NT2/D1 (cell line): ENCODE measurements at regions not wholly inside any gene's neighbourhood (a gene's known extent, or its start where the extent isn't known, plus 50 kb on each side); places are given as distances from the start of the nearest gene placed in this dataset.

ENCODE experiments used
- DNase-seq: peaks from one replicate; pipeline ENCODE4 v3.0.0-alpha.2; 2011; ENCODE audit warnings: low read depth, low spot score
- H3K27me3 ChIP-seq: 2 replicates; pipeline ENCODE4 v1.6.0; 2011; ENCODE audit warnings: mild to moderate bottlenecking; ENCODE audit not compliant: insufficient read length, insufficient read depth
- H3K36me3 ChIP-seq: 2 replicates; pipeline ENCODE4 v1.6.1; 2011; ENCODE audit warnings: mild to moderate bottlenecking, low read length, mixed read lengths; ENCODE audit not compliant: insufficient read depth, insufficient read length
- H3K4me1 ChIP-seq: 2 replicates; pipeline ENCODE4 v1.5.1; 2011; ENCODE audit not compliant: insufficient read depth, insufficient read length
- H3K4me3 ChIP-seq: 2 replicates; pipeline ENCODE4 v1.5.1; 2011; ENCODE audit warnings: low read depth; ENCODE audit not compliant: insufficient read length
- H3K9ac ChIP-seq: 2 replicates; pipeline ENCODE4 v1.6.0; 2011; ENCODE audit warnings: low read depth; ENCODE audit not compliant: insufficient read length
- H3K9me3 ChIP-seq: 2 replicates; pipeline ENCODE4 v1.5.1; 2011; ENCODE audit warnings: mild to moderate bottlenecking, low read length; ENCODE audit not compliant: insufficient read depth
- SUZ12 ChIP-seq: IDR thresholded peaks from 2 replicates; pipeline ENCODE4 v1.6.1; 2011; ENCODE audit not compliant: insufficient read length, insufficient read depth; ENCODE audit errors: extremely low read depth
- YY1 ChIP-seq: IDR thresholded peaks from 2 replicates; pipeline ENCODE4 v1.6.1; 2011; ENCODE audit not compliant: insufficient read length, insufficient read depth
- ZNF274 ChIP-seq: IDR thresholded peaks from 2 replicates; pipeline ENCODE4 v1.6.1; 2011; ENCODE audit warnings: mild to moderate bottlenecking, low read depth, low read length

- DNase-seq = no peak
- Histone ChIP-seq H3K27me3 (no peaks in the 10 kb centered on the region), H3K4me1 (no peaks in the 10 kb centered on the region), H3K36me3 (no peaks in the 10 kb centered on the region), H3K4me3 (no peak overlapping the region), H3K9me3 (no peaks in the 10 kb centered on the region), H3K9ac (no peak overlapping the region)
- TF ChIP-seq YY1 (no peak), ZNF274 (no peak), SUZ12 (no peak)
Measured at GRCh38 chr4:152089584-152089983, 328.8 kb upstream of the GATB start.

GRCh38 chr4:152087335-152087734 is 326.5 kb upstream of the GATB start:
- no peaks in the 10 kb centered on the region for H3K27me3 ChIP-seq
- no peaks in the 10 kb centered on the region for H3K9me3 ChIP-seq
- H3K4me1 ChIP-seq = no peaks in the 10 kb centered on the region
- TF ChIP-seq ZNF274 = no peak
- no peak for TF ChIP-seq SUZ12
- TF ChIP-seq YY1 = no peak
- no peaks in the 10 kb centered on the region for H3K36me3 ChIP-seq
- H3K4me3 ChIP-seq = no peak overlapping the region
- no peak for DNase-seq
- no peak overlapping the region for H3K9ac ChIP-seq

- no peak for DNase-seq
- H3K4me1 ChIP-seq = no peaks in the 10 kb centered on the region
- no peak overlapping the region for H3K4me3 ChIP-seq
- no peaks in the 10 kb centered on the region for H3K9me3 ChIP-seq
- H3K36me3 ChIP-seq = no peaks in the 10 kb centered on the region
- H3K9ac ChIP-seq = no peak overlapping the region
- no peaks in the 10 kb centered on the region for H3K27me3 ChIP-seq
- TF ChIP-seq SUZ12 (no peak), ZNF274 (no peak), YY1 (no peak)
Measured at GRCh38 chr4:152085657-152086056, 324.9 kb upstream of the GATB start.

GRCh38 chr4:152083338-152083737 is 322.5 kb upstream of the GATB start:
- no peaks in the 10 kb centered on the region for H3K9me3 ChIP-seq
- H3K4me3 ChIP-seq = no peak overlapping the region
- no peak for DNase-seq
- no peaks in the 10 kb centered on the region for H3K4me1 ChIP-seq
- H3K9ac ChIP-seq = no peak overlapping the region
- no peak for TF ChIP-seq SUZ12
- no peak for TF ChIP-seq ZNF274
- no peak for TF ChIP-seq YY1
- no peaks in the 10 kb centered on the region for H3K36me3 ChIP-seq
- H3K27me3 ChIP-seq = no peaks in the 10 kb centered on the region

- H3K9ac ChIP-seq = no peak overlapping the region
- TF ChIP-seq ZNF274 = no peak
- no peaks in the 10 kb centered on the region for H3K4me1 ChIP-seq
- DNase-seq = no peak
- no peaks in the 10 kb centered on the region for H3K9me3 ChIP-seq
- H3K36me3 ChIP-seq = no peaks in the 10 kb centered on the region
- no peaks in the 10 kb centered on the region for H3K27me3 ChIP-seq
- H3K4me3 ChIP-seq = no peak overlapping the region
Measured at GRCh38 chr4:152081024-152081423, 320.2 kb upstream of the GATB start.

- Histone ChIP-seq H3K4me1 (peaks cover 4% of the 10 kb centered on the region), H3K9ac (no peak overlapping the region), H3K27me3 (no peaks in the 10 kb centered on the region), H3K4me3 (no peak overlapping the region), H3K9me3 (no peaks in the 10 kb centered on the region), H3K36me3 (no peaks in the 10 kb centered on the region)
- no peak for TF ChIP-seq ZNF274
- TF ChIP-seq YY1 = no peak
- TF ChIP-seq SUZ12 = no peak
- DNase-seq = no peak
Measured at GRCh38 chr4:152079543-152080293, 318.9 kb upstream of the GATB start.

- no peak overlapping the region for H3K9ac ChIP-seq
- peaks cover 4% of the 10 kb centered on the region for H3K4me1 ChIP-seq
- no peak for TF ChIP-seq ZNF274
- no peak for TF ChIP-seq YY1
- no peak for TF ChIP-seq SUZ12
- H3K27me3 ChIP-seq = no peaks in the 10 kb centered on the region
- H3K9me3 ChIP-seq = no peaks in the 10 kb centered on the region
- H3K36me3 ChIP-seq = no peaks in the 10 kb centered on the region
- DNase-seq = no peak
- H3K4me3 ChIP-seq = no peak overlapping the region
Measured at GRCh38 chr4:152079079-152079478, 318.3 kb upstream of the GATB start.

GRCh38 chr4:152077582-152077981 is 316.8 kb upstream of the GATB start:
- Histone ChIP-seq H3K9me3 (no peaks in the 10 kb centered on the region), H3K9ac (no peak overlapping the region), H3K27me3 (no peaks in the 10 kb centered on the region), H3K36me3 (no peaks in the 10 kb centered on the region), H3K4me3 (no peak overlapping the region), H3K4me1 (peaks cover 5% of the 10 kb centered on the region)
- DNase-seq = no peak
- TF ChIP-seq YY1 (no peak), SUZ12 (no peak), ZNF274 (no peak)
